Retinal pigment epithelial cell (primary cell): ENCODE measurements at regions not wholly inside any gene's neighbourhood (a gene's known extent, or its start where the extent isn't known, plus 50 kb on each side); places are given as distances from the start of the nearest gene placed in this dataset.

Experiments used
- DNase-seq: peaks from one replicate; pipeline ENCODE4 v3.0.0-alpha.2; 2010; ENCODE audit warnings: low read depth
- H3K4me3 ChIP-seq: 2 replicates; pipeline ENCODE4 v1.5.1; 2011; ENCODE audit warnings: mild to moderate bottlenecking, low read length, control low read depth, moderate library complexity
- CTCF ChIP-seq: conservative IDR thresholded peaks from 2 replicates; pipeline ENCODE4 v1.5.1; 2011; ENCODE audit warnings: low read depth, low read length, control low read depth, inconsistent platforms

- DNase-seq: no peak
- no peak overlapping the region for H3K4me3 ChIP-seq
- no peak for TF ChIP-seq CTCF
Measured at GRCh38 chrX:20382082-20382481, 115.4 kb upstream of the RPS6KA3 start.

- DNase-seq: peak; percentile 23
- H3K4me3 ChIP-seq: no peak overlapping the region
Measured at GRCh38 chrX:20378233-20378920, 111.7 kb upstream of the RPS6KA3 start.

GRCh38 chrX:20374900-20375438, 108.3 kb upstream of the RPS6KA3 start:
- no peak overlapping the region for H3K4me3 ChIP-seq
- no peak for DNase-seq
- TF ChIP-seq CTCF: no peak

More at GRCh38 chrX:20378233-20378920, 111.7 kb upstream of the RPS6KA3 start:
- TF ChIP-seq CTCF: no peak

- DNase-seq: no peak
- TF ChIP-seq CTCF: no peak
- H3K4me3 ChIP-seq: no peak overlapping the region
Measured at GRCh38 chrX:20374450-20374849, 107.7 kb upstream of the RPS6KA3 start.

- no peak for TF ChIP-seq CTCF
- no peak for DNase-seq
Measured at GRCh38 chrX:20373063-20373462, 106.4 kb upstream of the RPS6KA3 start.

GRCh38 chrX:20372533-20372932, 105.8 kb upstream of the RPS6KA3 start:
- no peak overlapping the region for H3K4me3 ChIP-seq
- no peak for TF ChIP-seq CTCF
- DNase-seq: peak; percentile 13

More at GRCh38 chrX:20373063-20373462, 106.4 kb upstream of the RPS6KA3 start:
- no peak overlapping the region for H3K4me3 ChIP-seq

- no peak for TF ChIP-seq CTCF
- no peak for DNase-seq
- no peak overlapping the region for H3K4me3 ChIP-seq
Measured at GRCh38 chrX:20369468-20369867, 102.8 kb upstream of the RPS6KA3 start.
